ENCODE measurements at regions not wholly inside any gene's neighbourhood (a gene's known extent, or its start where the extent isn't known, plus 50 kb on each side); places are given as distances from the start of the nearest gene placed in this dataset.

DNA sequence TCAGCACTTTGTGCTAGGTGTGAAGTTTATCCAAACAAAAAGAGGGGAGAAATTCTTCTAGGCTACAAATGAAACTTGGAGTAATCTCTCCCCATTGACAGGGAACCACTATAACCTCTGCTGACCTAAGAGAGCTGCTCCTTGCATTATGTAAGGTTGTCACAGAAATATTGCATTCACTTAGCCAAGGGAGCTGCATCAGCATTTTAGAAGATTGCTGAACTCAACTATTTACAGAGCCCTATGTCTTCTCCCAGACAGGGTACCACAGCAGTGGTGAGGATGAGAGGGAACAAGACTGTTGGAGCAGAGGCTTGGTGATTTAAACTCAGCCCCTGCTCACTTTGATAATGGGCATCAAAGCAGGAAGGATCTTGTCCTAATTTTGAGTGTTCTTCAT lies 362.0 kb downstream of the TMEM38B start:
- TF ChIP-seq CTCF (IDR thresholded peaks at IDR 0.05), result no peak
- no peak for TF ChIP-seq POLR2A (IDR thresholded peaks at IDR 0.05)
